RWPE1 (cell line): ENCODE measurements at regions not wholly inside any gene's neighbourhood (a gene's known extent, or its start where the extent isn't known, plus 50 kb on each side); places are given as distances from the start of the nearest gene placed in this dataset.

Experiments used
- CTCF ChIA-PET: fragments of 350-600 bp; sonication (Branson Sonifier 250); formaldehyde crosslinking; extraction: SDS; loops from one replicate; lab custom pipeline; 2021; lab: Yijun Ruan, JAX
- POLR2A ChIA-PET: fragments of 400-600 bp; formaldehyde crosslinking; extraction: SDS; loops from one replicate; lab custom pipeline; 2020; ENCODE audit warnings: antibody characterized with exemption; ENCODE audit not compliant: low non-redundant PET; lab: Yijun Ruan, JAX
- DNase-seq: peaks from one replicate; pipeline ENCODE4 v3.0.0; 2012; ENCODE audit warnings: low spot score
- H3K27ac ChIP-seq: fragments of 450-650 bp; 2 replicates; pipeline ENCODE4 v1.5.1; 2017
- TF ChIP-seq, protein P1 (sequence below): fragments of 450-650 bp; conservative IDR thresholded peaks from 2 replicates; pipeline ENCODE4 v1.5.1; 2017; ENCODE audit warnings: low read depth, mild to moderate bottlenecking

DNA sequence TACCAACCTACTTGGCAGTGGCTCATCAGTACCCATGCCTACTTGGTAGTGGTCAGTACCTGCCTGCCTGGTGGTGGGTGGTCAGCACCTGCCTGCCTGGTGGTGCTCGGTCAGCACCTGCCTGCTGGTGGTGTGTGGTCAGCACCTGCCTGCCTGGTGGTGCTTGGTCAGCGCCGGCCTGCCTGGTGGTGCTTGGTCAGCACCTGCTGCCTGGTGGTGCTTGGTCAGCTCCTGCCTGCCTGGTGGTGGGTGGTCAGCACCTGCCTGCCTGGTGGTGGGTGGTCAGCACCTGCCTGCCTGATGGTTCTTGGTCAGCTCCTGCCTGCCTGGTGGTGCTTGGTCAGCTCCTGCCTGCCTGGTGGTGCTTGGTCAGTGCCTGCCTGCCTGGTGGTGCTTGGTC, 329.6 kb downstream of the RRAGC start:
- no peak for DNase-seq
- no peak overlapping the region for H3K27ac ChIP-seq
- POLR2A ChIA-PET, result no interaction called here
- CTCF ChIA-PET, result interaction anchor here (0.7 kb wide), 2 partner anchors 33 to 256 kb away, joined by 3 to 7 read pairs; no protein-coding TSS in a partner anchor
- TF ChIP-seq, protein P1, sequence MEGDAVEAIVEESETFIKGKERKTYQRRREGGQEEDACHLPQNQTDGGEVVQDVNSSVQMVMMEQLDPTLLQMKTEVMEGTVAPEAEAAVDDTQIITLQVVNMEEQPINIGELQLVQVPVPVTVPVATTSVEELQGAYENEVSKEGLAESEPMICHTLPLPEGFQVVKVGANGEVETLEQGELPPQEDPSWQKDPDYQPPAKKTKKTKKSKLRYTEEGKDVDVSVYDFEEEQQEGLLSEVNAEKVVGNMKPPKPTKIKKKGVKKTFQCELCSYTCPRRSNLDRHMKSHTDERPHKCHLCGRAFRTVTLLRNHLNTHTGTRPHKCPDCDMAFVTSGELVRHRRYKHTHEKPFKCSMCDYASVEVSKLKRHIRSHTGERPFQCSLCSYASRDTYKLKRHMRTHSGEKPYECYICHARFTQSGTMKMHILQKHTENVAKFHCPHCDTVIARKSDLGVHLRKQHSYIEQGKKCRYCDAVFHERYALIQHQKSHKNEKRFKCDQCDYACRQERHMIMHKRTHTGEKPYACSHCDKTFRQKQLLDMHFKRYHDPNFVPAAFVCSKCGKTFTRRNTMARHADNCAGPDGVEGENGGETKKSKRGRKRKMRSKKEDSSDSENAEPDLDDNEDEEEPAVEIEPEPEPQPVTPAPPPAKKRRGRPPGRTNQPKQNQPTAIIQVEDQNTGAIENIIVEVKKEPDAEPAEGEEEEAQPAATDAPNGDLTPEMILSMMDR, result no peak

DNA sequence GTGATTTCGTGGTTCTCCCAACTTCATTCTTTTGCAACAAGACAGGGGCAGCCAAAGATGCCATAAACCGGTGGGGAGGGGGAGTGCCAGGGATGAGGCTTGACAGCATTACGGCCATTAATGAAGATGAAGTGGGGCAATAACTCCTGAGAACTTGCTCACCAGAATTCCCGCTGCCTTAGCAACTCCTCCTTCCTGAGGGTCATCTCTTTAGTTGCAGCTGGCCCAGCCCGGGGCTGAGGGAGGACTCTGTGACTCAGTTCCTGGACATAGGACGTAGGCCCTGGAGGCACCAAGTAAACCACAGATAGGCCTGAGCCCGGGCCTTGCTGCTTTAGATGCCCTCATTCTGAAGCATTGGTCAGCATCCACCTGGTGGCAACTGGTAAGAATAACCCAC, 330.2 kb downstream of the RRAGC start:
- no peak overlapping the region for H3K27ac ChIP-seq
- no peak for DNase-seq
- CTCF ChIA-PET, result interaction anchor here (0.7 kb wide), 2 partner anchors 33 to 257 kb away, joined by 3 to 7 read pairs; no protein-coding TSS in a partner anchor
- POLR2A ChIA-PET, result no interaction called here
- TF ChIP-seq, protein P1, result no peak

DNA sequence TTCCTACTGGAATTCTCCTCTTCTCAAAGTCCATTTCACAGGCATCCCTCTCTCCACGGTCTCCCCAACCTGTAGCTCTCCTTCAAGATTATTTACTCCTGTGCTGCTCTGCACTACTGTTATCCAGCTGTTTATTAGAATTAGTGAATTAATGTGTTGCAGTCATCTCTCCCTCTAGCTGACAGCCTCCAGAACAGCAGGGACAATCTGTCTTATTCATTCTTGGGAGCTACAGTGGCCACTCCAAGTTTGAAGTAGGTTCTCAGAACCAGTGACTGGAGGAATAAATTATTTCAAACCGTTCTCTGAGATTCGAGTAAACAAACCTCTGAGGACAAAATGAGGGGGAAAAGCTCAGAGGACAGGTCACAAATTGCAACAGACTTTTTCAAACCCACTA, 330.9 kb downstream of the RRAGC start:
- ChIA-PET CTCF (interaction anchor here (0.6 to 0.7 kb wide), 2 partner anchors 56 to 300 kb away, joined by 3 to 4 read pairs; no protein-coding TSS in a partner anchor), POLR2A (no interaction called here)
- TF ChIP-seq, protein P1, result no peak
- no peak overlapping the region for H3K27ac ChIP-seq
- DNase-seq, result no peak

DNA sequence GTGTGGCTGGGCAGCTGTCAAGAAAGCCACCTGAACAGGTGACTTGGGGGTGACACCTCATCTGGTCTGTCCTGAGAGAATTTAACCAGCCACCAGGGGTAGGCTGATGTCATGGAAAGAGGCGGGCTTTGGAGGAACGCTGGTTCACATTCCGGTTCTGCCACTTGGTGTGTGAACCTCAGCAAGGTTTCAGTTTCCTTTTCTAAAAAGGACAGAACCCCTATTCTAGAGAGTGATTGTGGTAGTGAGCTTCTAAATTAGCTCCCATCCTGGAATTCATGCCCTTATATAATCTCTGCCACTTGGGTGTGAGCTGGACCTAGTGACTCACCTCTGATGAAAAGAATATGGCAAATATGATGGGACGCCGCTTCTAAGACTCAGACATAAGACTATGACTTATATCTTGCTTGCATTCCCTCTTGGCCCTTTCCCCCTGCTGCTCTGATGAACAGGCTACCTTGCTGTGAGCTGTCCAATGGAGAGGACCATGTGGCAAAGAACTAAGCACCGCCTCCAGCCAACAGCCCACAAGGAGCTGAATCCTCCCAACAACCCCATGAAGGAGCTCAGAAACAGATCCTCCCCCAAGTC, 332.1 kb downstream of the RRAGC start:
- ChIA-PET POLR2A (no interaction called here), CTCF (interaction anchor here (0.6 to 1.1 kb wide), 5 partner anchors 14 to 636 kb away, joined by 3 to 4 read pairs (median 3); no protein-coding TSS in a partner anchor)
- DNase-seq, result peak; percentile 55
- peak overlapping the region; percentile 64 for H3K27ac ChIP-seq
- TF ChIP-seq, protein P1, result no peak

DNA sequence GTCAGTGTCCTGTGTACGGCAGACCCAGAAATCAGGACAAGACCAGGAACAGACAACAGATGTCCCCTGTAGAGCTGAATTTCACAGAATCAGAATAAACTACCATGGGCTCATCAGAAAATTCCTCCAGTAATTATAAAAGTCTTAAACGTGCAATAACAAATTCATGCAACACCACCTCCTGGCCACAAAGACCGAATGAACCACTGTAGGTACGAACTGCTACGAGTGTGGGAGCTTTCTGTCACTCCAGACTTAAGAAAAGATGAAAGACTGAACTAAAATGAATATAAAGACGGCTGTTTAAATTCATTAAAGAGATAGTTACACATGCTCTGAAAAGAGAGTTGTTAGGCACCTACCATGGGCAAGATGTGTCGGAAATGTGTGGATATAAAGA, 333.5 kb downstream of the RRAGC start:
- no peak for DNase-seq
- ChIA-PET POLR2A (no interaction called here), CTCF (no interaction called here)
- H3K27ac ChIP-seq, result no peak overlapping the region
- TF ChIP-seq, protein P1, result no peak

DNA sequence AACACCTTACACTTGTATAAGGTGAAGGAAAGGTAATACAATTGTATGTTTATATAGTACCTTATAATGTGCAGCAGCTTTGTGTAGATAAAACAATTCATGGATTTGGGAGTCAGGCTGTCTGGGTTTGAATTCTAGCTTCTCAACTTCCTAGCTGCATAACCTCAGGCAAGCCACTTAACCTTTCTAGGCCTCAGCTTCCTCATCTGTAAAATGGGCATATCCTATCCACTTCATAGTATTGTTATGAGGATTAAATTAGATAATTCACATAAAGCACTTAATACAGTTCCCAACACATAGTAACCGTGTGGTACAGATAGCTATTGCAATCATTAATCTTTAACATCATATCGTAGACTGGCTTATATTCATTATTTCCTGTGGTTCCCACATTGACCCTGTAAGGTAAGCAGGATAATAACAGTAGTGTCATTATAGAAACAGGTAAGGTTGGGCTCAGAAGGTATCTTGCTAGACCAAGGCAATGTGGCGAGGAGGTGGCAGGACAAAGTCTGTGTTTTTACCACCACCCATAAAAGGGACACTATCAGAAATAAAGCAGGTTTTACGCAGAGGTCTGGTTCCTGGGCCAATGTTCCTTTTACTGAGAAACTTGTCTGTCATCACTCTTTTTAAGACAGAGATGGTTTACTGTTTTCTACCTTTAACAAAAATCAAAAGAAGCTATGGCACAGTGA, 334.1 kb downstream of the RRAGC start:
- DNase-seq, result no peak
- no peak overlapping the region for H3K27ac ChIP-seq
- TF ChIP-seq, protein P1, result no peak
- ChIA-PET POLR2A (no interaction called here), CTCF (interaction anchor here (0.6 kb wide), 1 partner anchor 46 kb away, joined by 4 read pairs; no protein-coding TSS in a partner anchor)
